ENCODE measurements at regions not wholly inside any gene's neighbourhood (a gene's known extent, or its start where the extent isn't known, plus 50 kb on each side); places are given as distances from the start of the nearest gene placed in this dataset.
"Not testable (repeated sequence)": the region's sequence is repeated elsewhere in the genome, so short reads cannot be mapped to it uniquely, and the experiment has no call there.

DNA sequence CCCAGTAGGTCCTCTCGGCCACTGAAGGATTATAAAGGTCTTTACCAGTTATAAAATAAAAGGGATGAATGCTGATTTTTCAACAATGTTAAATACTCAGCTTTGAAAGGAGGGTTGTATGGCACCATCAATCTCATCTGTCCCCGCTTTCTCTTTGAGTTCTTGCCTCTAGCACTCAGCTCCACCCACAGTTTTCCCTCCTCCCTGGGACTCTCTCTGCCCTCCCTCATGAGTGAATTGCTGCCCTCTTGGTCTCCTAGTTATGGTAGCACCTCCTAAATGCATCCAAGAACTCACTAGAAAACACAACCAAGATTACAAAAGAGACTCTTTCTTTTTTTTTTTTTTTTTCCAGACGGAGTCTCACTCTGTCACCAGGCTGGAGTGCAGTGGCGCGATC, 91.0 kb downstream of the TEX35 start:
- TF ChIP-seq, protein P1, sequence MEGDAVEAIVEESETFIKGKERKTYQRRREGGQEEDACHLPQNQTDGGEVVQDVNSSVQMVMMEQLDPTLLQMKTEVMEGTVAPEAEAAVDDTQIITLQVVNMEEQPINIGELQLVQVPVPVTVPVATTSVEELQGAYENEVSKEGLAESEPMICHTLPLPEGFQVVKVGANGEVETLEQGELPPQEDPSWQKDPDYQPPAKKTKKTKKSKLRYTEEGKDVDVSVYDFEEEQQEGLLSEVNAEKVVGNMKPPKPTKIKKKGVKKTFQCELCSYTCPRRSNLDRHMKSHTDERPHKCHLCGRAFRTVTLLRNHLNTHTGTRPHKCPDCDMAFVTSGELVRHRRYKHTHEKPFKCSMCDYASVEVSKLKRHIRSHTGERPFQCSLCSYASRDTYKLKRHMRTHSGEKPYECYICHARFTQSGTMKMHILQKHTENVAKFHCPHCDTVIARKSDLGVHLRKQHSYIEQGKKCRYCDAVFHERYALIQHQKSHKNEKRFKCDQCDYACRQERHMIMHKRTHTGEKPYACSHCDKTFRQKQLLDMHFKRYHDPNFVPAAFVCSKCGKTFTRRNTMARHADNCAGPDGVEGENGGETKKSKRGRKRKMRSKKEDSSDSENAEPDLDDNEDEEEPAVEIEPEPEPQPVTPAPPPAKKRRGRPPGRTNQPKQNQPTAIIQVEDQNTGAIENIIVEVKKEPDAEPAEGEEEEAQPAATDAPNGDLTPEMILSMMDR (IDR thresholded peaks at IDR 0.05; ENCODE audit: control insufficient read depth, extremely low read depth, insufficient read depth), result no peak
- no peak overlapping the region for H3K4me3 ChIP-seq (ENCODE audit: low read depth, low read length)
- DNase-seq (ENCODE audit: low read depth), result no peak

DNA sequence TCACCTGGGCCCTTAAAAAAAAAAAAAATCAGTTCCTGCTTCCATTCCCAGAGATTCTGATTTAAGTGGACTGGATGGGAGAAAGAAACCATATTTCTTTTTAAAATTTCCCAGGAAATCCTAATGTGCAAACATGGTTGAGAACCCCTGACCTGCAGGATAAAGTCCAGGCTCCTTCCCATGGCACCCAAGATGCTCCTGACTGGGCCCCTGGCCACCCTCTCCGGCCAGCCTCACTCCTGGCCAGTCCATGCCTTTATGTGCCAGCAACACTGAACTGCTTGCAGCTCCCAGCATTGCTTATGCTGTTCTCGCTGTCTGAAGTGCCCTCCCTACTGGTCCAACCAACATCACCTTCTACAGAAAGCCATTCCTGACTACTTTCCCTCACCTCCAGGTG, 93.9 kb downstream of the TEX35 start:
- H3K4me3 ChIP-seq (ENCODE audit: low read depth, low read length), result no peak overlapping the region
- no peak for DNase-seq (ENCODE audit: low read depth)
- TF ChIP-seq, protein P1 (IDR thresholded peaks at IDR 0.05; ENCODE audit: control insufficient read depth, extremely low read depth, insufficient read depth), result no peak

DNA sequence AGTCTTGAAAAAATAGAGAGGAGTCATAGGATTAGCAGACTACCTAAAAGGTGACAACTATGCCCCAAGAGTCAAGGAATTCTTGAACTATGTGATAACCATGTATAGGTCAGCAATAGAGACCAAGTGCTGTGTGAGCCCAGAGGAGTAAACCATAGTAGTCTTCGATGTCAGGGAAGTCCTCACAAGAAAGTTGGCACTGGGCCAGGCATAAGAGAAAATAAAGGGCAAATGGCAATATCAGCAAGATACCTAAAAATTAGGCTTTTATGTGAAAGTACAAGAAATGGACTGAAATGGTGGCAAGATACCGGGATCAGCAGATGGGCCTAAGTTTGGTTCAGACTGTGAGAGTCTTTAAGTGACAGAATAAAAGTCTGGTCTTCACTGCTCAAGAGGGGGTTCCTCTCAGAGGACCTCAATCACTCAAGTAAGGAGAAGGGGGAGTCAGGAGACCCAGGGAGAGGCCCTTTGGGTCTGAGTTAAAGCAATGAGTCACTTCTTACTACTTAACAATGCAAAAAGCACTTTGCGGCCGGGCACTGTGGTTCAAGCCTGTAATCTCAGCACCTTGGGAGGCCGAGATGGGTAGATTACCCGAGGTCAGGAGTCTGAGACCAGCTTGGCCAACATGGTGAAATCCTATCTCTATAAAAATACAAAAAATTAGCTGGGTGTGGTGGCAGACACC, 95.0 kb downstream of the TEX35 start:
- TF ChIP-seq, protein P1 (IDR thresholded peaks at IDR 0.05; ENCODE audit: control insufficient read depth, extremely low read depth, insufficient read depth), result no peak
- no peak for DNase-seq (ENCODE audit: low read depth)
- H3K4me3 ChIP-seq (ENCODE audit: low read depth, low read length), result no peak overlapping the region

DNA sequence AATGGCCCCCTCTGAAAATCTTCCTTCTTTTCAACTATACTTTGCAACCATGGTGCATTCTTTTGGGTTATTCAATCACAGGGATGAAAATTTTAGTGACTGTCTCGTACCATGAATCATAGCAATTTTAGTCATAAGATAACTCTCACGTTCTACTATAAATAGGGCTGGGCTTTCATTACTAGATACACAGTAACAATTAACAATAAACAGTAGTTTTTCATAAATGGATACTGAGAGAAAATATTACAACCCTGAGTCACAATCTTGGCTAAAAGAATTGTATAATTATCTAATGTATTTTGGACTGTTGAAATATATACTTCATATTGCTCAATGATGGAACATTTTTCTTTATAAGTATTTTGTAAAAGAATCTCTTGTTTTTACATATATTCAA, 96.1 kb downstream of the TEX35 start:
- TF ChIP-seq, protein P1 (IDR thresholded peaks at IDR 0.05; ENCODE audit: control insufficient read depth, extremely low read depth, insufficient read depth), result no peak
- no peak overlapping the region for H3K4me3 ChIP-seq (ENCODE audit: low read depth, low read length)
- DNase-seq (ENCODE audit: low read depth), result no peak

DNA sequence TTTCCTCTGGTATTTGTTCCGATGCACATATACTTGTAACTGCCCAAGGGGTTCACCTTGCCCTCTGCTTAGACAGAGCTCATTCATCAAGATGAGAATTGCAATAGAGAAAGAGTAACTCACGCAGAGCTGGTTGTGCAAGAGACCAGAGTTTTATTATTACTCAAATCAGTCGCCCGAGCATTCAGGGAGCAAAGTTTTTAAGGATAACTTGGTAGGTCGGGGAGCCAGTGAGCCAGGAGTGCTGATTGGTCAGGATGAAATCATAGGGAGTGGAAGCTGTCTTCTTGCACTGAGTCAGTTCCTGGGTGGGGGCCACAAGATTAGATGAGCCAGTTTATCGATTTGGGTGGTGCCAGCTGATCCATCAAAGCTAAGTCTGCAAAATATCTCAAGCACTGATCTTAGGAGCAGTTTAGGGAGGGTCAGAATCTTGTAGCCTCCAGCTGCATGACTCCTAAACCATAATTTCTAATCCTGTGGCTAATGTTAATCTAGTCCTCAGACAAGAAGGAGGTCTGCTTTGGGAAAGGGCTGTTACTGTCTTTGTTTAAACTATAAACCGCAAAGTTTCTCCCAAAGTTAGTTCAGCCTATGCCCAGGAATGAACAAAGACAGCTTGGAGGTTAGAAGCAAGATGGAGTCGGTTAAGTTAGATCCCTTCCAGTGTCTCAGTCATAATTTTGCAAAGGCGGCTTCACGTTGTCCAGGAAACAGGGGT, 97.9 kb downstream of the TEX35 start:
- DNase-seq (ENCODE audit: low read depth); H3K4me3 ChIP-seq (ENCODE audit: low read depth, low read length): not testable (repeated sequence)

DNA sequence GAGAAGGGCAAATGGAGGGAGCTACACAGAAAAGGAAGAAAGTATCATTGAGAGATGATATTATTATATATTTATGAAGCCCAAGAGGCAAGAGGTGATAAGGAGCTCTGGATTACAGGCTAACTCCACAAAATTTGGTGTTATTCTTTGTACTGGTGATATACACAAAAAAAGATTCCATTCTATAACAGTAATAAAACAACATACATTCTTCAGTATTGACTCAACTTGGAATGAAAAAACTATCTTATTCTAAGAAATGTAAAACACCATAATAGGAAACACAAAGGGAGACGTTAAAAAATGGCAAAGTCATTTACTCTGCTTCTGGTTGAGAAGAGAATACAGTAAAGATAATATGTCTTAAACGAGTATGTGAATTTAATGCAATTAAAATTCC, 99.4 kb downstream of the TEX35 start:
- no peak overlapping the region for H3K4me3 ChIP-seq (ENCODE audit: low read depth, low read length)
- TF ChIP-seq, protein P1 (IDR thresholded peaks at IDR 0.05; ENCODE audit: control insufficient read depth, extremely low read depth, insufficient read depth), result no peak
- DNase-seq (ENCODE audit: low read depth), result no peak

DNA sequence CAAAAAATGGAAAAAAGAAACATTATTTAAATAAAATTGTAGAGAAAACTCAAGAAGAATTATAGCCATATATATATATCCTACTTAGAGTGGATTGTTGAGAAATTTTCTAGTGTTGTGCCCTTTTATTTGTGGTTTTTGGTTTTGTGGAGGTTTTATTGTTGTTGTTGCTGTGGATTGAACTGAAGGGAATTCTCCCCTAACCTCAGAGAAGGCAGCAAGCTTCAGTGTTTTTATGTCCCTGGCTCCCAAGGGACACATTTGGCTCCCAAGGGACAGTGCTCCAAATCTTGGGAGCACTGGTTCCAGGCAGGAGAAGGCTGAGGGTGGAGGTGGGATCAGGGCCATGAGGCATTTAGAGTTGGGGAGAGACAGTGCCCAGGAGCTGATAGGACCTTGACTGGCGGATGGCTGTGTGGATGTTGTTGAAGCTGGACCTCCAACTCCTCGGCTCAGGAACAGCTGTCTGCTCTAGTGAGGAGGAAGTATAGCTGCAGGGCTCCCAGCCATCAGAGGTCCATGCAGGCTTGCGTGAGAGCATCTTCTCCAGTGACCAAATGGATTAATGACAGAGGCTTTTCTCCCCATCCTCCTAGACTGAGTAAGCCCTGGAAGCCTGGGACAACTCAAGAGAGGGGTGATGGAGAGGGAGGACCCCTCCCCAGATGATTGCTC, 100.5 kb downstream of the TEX35 start:
- no peak overlapping the region for H3K4me3 ChIP-seq (ENCODE audit: low read depth, low read length)
- TF ChIP-seq, protein P1 (IDR thresholded peaks at IDR 0.05; ENCODE audit: control insufficient read depth, extremely low read depth, insufficient read depth), result no peak
- no peak for DNase-seq (ENCODE audit: low read depth)

Measured in LNCaP clone FGC (cell line).